DOHH2 (cell line): ENCODE measurements at regions not wholly inside any gene's neighbourhood (a gene's known extent, or its start where the extent isn't known, plus 50 kb on each side); places are given as distances from the start of the nearest gene placed in this dataset.

Source experiments
- H3F3A ChIP-seq: fragments of 200-600 bp; sonication (generic), shearing (Covaris generic); 2 replicates; pipeline ENCODE4 v1.6.0; 2016; ENCODE audit warnings: antibody characterized with exemption, mild to moderate bottlenecking; ENCODE audit not compliant: control insufficient read depth, insufficient read depth
- H3K27ac ChIP-seq: fragments of 200-600 bp; sonication (generic); 2 replicates; pipeline ENCODE4 v1.5.1; 2014; ENCODE audit warnings: low read depth, mild to moderate bottlenecking, low read length, moderate library complexity
- H3K27me3 ChIP-seq: fragments of 200-600 bp; sonication (generic); 2 replicates; pipeline ENCODE4 v1.6.1; 2014; ENCODE audit warnings: mild to moderate bottlenecking, low read length, mixed read lengths; ENCODE audit not compliant: control insufficient read depth
- H3K36me3 ChIP-seq: fragments of 200-600 bp; sonication (generic); 2 replicates; pipeline ENCODE4 v1.6.1; 2014; ENCODE audit warnings: mild to moderate bottlenecking, low read length, moderate library complexity, mixed read lengths; ENCODE audit not compliant: control insufficient read depth
- H3K4me1 ChIP-seq: fragments of 200-600 bp; sonication (generic); 2 replicates; pipeline ENCODE4 v1.6.1; 2014; ENCODE audit warnings: mild to moderate bottlenecking, low read length, mixed read lengths; ENCODE audit not compliant: control insufficient read depth
- H3K4me2 ChIP-seq: fragments of 200-600 bp; sonication (generic); 2 replicates; pipeline ENCODE4 v1.6.0; 2014; ENCODE audit warnings: mild to moderate bottlenecking, low read length, moderate library complexity
- H3K4me3 ChIP-seq: fragments of 200-600 bp; sonication (generic); 2 replicates; pipeline ENCODE4 v1.5.1; 2014; ENCODE audit warnings: mild to moderate bottlenecking, low read length, mixed read lengths
- H3K79me2 ChIP-seq: fragments of 200-600 bp; sonication (generic); 2 replicates; pipeline ENCODE4 v1.6.1; 2014; ENCODE audit warnings: mild to moderate bottlenecking, low read length, mixed read lengths; ENCODE audit not compliant: control insufficient read depth
- H3K9me2 ChIP-seq: fragments of 200-600 bp; sonication (generic); replicated peaks from 2 replicates; pipeline ENCODE4 v1.6.1; 2014; ENCODE audit warnings: mild to moderate bottlenecking, low read length, mixed read lengths; ENCODE audit not compliant: control insufficient read depth
- H3K9me3 ChIP-seq: fragments of 200-600 bp; sonication (generic); 2 replicates; pipeline ENCODE4 v1.6.1; 2014; ENCODE audit warnings: antibody characterized with exemption, low read length, mixed read lengths; ENCODE audit not compliant: control insufficient read depth, insufficient read depth
- H4K20me1 ChIP-seq: fragments of 200-600 bp; sonication (generic); 2 replicates; pipeline ENCODE4 v1.6.0; 2014; ENCODE audit warnings: low read depth, mild to moderate bottlenecking, antibody characterized with exemption, low read length, moderate library complexity; ENCODE audit not compliant: control insufficient read depth, insufficient read depth
- EZH2phosphoT487 ChIP-seq: fragments of 200-600 bp; sonication (generic); IDR thresholded peaks from 2 replicates; pipeline ENCODE4 v1.6.1; 2017; ENCODE audit warnings: borderline replicate concordance, mild to moderate bottlenecking, antibody characterized with exemption, low read length, moderate library complexity, mixed read lengths
- TF ChIP-seq, protein P1 (sequence below): fragments of 200-600 bp; sonication (generic); IDR thresholded peaks from one replicate; pipeline ENCODE4 v1.5.1; 2014; ENCODE audit warnings: antibody characterized with exemption, mild to moderate bottlenecking, low read depth, low read length; ENCODE audit not compliant: poor library complexity, severe bottlenecking

DNA sequence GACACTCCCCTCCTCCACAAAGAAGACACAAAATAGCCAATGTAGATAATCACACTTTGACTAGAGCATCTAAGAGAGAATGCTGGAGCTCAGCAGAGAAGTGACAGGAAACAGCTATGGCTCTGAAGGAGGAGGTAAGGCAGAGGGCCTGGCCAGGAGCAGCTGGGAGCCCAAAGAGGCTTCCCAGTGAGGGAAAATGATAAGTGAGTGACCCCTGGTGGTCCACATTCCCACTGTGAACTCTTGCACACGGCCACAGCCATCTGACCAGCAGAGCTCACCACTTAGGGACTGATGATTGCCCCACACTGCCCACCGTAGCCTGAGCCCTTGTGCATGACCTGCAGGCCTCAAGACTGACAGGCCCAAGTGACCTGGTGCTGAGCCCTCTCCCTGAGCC, 162.7 kb upstream of the GALNTL6 start:
- no peaks in the 10 kb centered on the region for H3K4me1 ChIP-seq
- no peak overlapping the region for H3K4me3 ChIP-seq
- no peaks in the 10 kb centered on the region for H3F3A ChIP-seq
- H3K27me3 ChIP-seq = no peaks in the 10 kb centered on the region
- H3K9me2 ChIP-seq = no peaks in the 10 kb centered on the region
- no peak overlapping the region for H3K27ac ChIP-seq
- no peak overlapping the region for H3K4me2 ChIP-seq
- H4K20me1 ChIP-seq = no peaks in the 10 kb centered on the region
- no peaks in the 10 kb centered on the region for H3K9me3 ChIP-seq
- no peak for TF ChIP-seq EZH2phosphoT487
- TF ChIP-seq, protein P1, sequence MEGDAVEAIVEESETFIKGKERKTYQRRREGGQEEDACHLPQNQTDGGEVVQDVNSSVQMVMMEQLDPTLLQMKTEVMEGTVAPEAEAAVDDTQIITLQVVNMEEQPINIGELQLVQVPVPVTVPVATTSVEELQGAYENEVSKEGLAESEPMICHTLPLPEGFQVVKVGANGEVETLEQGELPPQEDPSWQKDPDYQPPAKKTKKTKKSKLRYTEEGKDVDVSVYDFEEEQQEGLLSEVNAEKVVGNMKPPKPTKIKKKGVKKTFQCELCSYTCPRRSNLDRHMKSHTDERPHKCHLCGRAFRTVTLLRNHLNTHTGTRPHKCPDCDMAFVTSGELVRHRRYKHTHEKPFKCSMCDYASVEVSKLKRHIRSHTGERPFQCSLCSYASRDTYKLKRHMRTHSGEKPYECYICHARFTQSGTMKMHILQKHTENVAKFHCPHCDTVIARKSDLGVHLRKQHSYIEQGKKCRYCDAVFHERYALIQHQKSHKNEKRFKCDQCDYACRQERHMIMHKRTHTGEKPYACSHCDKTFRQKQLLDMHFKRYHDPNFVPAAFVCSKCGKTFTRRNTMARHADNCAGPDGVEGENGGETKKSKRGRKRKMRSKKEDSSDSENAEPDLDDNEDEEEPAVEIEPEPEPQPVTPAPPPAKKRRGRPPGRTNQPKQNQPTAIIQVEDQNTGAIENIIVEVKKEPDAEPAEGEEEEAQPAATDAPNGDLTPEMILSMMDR = no peak
- H3K36me3 ChIP-seq = no peaks in the 10 kb centered on the region
- H3K79me2 ChIP-seq = no peaks in the 10 kb centered on the region

DNA sequence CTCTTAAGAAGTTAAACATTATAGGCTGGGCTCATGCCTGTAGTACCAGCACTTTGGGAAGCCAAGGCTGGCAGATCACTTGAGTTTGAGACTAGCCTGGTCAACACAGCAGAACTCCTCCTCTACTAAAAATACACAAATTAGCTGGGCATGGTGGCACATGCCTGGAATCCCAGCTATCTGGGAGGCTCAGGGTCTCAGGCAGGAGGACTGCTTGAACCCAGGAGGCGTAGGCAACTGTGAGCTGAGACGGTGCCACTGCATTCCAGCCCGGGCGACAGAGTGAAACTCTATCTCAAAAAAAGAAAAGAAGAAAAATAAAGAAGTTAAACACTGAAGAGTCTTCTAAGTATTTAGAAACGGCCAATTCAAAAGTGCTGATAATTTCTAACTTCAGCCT, 164.3 kb upstream of the GALNTL6 start:
- no peaks in the 10 kb centered on the region for H4K20me1 ChIP-seq
- H3K4me1 ChIP-seq = no peaks in the 10 kb centered on the region
- no peak overlapping the region for H3K4me3 ChIP-seq
- H3K9me2 ChIP-seq = no peaks in the 10 kb centered on the region
- no peak for TF ChIP-seq EZH2phosphoT487
- TF ChIP-seq, protein P1 = no peak
- H3K9me3 ChIP-seq = no peaks in the 10 kb centered on the region
- no peak overlapping the region for H3K27ac ChIP-seq
- H3F3A ChIP-seq = no peaks in the 10 kb centered on the region
- H3K4me2 ChIP-seq = no peak overlapping the region
- no peaks in the 10 kb centered on the region for H3K79me2 ChIP-seq
- H3K27me3 ChIP-seq = no peaks in the 10 kb centered on the region
- no peaks in the 10 kb centered on the region for H3K36me3 ChIP-seq

DNA sequence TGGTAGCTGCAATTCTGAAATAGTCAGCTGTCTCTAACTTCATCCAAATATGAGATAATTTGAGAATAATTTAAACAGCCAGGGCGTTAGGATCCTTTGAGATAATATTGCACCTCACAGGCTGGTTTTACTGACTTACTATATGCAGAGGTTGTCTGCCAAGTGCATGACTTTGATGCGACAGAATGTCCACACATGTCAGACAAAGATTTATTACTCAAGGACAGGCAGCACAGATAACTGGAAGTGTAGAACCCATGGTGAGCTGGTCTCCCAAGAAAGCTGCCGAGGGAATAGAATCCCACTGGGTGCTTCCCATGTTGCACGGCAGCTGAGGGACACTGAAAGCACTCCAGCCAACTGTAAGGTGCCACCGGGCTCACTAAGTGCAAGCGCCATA, 166.2 kb upstream of the GALNTL6 start:
- Histone ChIP-seq H3K9me3 (no peaks in the 10 kb centered on the region), H3K79me2 (no peaks in the 10 kb centered on the region), H3K9me2 (no peaks in the 10 kb centered on the region), H3K4me2 (no peak overlapping the region), H3K36me3 (no peaks in the 10 kb centered on the region), H3K27me3 (no peaks in the 10 kb centered on the region), H3K4me1 (no peaks in the 10 kb centered on the region), H3K27ac (no peak overlapping the region), H4K20me1 (no peaks in the 10 kb centered on the region), H3K4me3 (no peak overlapping the region), H3F3A (no peaks in the 10 kb centered on the region)
- no peak for TF ChIP-seq EZH2phosphoT487
- TF ChIP-seq, protein P1 = no peak
